ENCODE measurements at regions not wholly inside any gene's neighbourhood (a gene's known extent, or its start where the extent isn't known, plus 50 kb on each side); places are given as distances from the start of the nearest gene placed in this dataset.

GRCh38 chr18:78830161-78830560 is 149.5 kb upstream of the SALL3 start:
- no peak for TF ChIP-seq CTCF (conservative IDR thresholded peaks at IDR 0.05 in 1 of 2, IDR thresholded peaks at IDR 0.05 in 1 of 2; ENCODE audit: low read depth in 1 of 2, low read length in 2 of 2)
- TF ChIP-seq EZH2 (IDR thresholded peaks at IDR 0.05; ENCODE audit: low read length, missing control alignments), result no peak

All from fibroblast of lung (primary cell).